ENCODE measurements at regions not wholly inside any gene's neighbourhood (a gene's known extent, or its start where the extent isn't known, plus 50 kb on each side); places are given as distances from the start of the nearest gene placed in this dataset.

DNA sequence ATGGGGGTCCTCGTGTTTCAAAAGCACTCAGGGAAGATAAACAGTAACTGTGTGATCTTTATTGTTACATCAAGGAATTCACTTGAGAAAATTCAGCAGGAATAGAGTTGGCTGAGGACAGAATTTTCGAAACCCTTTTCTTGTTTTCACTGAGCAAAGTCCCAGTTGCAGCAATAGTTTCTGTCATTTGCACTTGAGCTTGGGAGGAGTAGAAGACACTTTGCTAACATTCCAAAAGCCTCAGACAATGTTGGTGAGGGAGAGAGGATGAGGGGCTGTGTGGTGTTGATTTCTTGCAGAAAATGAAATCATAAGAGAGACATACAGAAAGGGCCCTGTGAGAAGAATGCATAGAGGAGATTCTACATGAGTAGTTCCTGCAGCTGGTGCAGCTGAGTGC, 151.9 kb upstream of the DIPK2B start (continued):
- TF ChIP-seq, protein P1, sequence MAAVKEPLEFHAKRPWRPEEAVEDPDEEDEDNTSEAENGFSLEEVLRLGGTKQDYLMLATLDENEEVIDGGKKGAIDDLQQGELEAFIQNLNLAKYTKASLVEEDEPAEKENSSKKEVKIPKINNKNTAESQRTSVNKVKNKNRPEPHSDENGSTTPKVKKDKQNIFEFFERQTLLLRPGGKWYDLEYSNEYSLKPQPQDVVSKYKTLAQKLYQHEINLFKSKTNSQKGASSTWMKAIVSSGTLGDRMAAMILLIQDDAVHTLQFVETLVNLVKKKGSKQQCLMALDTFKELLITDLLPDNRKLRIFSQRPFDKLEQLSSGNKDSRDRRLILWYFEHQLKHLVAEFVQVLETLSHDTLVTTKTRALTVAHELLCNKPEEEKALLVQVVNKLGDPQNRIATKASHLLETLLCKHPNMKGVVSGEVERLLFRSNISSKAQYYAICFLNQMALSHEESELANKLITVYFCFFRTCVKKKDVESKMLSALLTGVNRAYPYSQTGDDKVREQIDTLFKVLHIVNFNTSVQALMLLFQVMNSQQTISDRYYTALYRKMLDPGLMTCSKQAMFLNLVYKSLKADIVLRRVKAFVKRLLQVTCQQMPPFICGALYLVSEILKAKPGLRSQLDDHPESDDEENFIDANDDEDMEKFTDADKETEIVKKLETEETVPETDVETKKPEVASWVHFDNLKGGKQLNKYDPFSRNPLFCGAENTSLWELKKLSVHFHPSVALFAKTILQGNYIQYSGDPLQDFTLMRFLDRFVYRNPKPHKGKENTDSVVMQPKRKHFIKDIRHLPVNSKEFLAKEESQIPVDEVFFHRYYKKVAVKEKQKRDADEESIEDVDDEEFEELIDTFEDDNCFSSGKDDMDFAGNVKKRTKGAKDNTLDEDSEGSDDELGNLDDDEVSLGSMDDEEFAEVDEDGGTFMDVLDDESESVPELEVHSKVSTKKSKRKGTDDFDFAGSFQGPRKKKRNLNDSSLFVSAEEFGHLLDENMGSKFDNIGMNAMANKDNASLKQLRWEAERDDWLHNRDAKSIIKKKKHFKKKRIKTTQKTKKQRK (IDR thresholded peaks at IDR 0.05; ENCODE audit: borderline replicate concordance, low read depth, low read length) = no peak
- TF ChIP-seq TCF7 (IDR thresholded peaks at IDR 0.05; ENCODE audit: borderline replicate concordance) (no peak), NCOA6 (IDR thresholded peaks at IDR 0.05) (no peak), FOXJ2 (tag; IDR thresholded peaks at IDR 0.05) (no peak), KLF6 (CRISPR knock-in tag; IDR thresholded peaks at IDR 0.05; ENCODE audit: borderline replicate concordance) (no peak), ZNF408 (CRISPR knock-in tag; IDR thresholded peaks at IDR 0.05; ENCODE audit: low read depth) (no peak), MYBL2 (IDR thresholded peaks at IDR 0.05; ENCODE audit: low read depth) (no peak), MYBL2 (CRISPR knock-in tag; IDR thresholded peaks at IDR 0.05; ENCODE audit: borderline replicate concordance) (no peak), ZNF699 (CRISPR knock-in tag; IDR thresholded peaks at IDR 0.05; ENCODE audit: insufficient replicate concordance) (no peak), JUNB (CRISPR knock-in tag; conservative IDR thresholded peaks at IDR 0.05) (no peak), ZNF766 (CRISPR knock-in tag; conservative IDR thresholded peaks at IDR 0.05) (no peak), SMAD1 (IDR thresholded peaks at IDR 0.05; ENCODE audit: low read depth, low read length, partially characterized antibody) (no peak)
- TF ChIP-seq, protein P2, sequence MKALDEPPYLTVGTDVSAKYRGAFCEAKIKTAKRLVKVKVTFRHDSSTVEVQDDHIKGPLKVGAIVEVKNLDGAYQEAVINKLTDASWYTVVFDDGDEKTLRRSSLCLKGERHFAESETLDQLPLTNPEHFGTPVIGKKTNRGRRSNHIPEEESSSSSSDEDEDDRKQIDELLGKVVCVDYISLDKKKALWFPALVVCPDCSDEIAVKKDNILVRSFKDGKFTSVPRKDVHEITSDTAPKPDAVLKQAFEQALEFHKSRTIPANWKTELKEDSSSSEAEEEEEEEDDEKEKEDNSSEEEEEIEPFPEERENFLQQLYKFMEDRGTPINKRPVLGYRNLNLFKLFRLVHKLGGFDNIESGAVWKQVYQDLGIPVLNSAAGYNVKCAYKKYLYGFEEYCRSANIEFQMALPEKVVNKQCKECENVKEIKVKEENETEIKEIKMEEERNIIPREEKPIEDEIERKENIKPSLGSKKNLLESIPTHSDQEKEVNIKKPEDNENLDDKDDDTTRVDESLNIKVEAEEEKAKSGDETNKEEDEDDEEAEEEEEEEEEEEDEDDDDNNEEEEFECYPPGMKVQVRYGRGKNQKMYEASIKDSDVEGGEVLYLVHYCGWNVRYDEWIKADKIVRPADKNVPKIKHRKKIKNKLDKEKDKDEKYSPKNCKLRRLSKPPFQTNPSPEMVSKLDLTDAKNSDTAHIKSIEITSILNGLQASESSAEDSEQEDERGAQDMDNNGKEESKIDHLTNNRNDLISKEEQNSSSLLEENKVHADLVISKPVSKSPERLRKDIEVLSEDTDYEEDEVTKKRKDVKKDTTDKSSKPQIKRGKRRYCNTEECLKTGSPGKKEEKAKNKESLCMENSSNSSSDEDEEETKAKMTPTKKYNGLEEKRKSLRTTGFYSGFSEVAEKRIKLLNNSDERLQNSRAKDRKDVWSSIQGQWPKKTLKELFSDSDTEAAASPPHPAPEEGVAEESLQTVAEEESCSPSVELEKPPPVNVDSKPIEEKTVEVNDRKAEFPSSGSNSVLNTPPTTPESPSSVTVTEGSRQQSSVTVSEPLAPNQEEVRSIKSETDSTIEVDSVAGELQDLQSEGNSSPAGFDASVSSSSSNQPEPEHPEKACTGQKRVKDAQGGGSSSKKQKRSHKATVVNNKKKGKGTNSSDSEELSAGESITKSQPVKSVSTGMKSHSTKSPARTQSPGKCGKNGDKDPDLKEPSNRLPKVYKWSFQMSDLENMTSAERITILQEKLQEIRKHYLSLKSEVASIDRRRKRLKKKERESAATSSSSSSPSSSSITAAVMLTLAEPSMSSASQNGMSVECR (CRISPR knock-in tag; IDR thresholded peaks at IDR 0.05) = no peak
- TF ChIP-seq, protein P3, sequence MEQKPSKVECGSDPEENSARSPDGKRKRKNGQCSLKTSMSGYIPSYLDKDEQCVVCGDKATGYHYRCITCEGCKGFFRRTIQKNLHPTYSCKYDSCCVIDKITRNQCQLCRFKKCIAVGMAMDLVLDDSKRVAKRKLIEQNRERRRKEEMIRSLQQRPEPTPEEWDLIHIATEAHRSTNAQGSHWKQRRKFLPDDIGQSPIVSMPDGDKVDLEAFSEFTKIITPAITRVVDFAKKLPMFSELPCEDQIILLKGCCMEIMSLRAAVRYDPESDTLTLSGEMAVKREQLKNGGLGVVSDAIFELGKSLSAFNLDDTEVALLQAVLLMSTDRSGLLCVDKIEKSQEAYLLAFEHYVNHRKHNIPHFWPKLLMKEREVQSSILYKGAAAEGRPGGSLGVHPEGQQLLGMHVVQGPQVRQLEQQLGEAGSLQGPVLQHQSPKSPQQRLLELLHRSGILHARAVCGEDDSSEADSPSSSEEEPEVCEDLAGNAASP (IDR thresholded peaks at IDR 0.05) = no peak
